GM10266 (cell line): ENCODE measurements at regions not wholly inside any gene's neighbourhood (a gene's known extent, or its start where the extent isn't known, plus 50 kb on each side); places are given as distances from the start of the nearest gene placed in this dataset.

Source experiments
- DNase-seq: peaks from one replicate; pipeline ENCODE4 v3.0.0; 2012; ENCODE audit errors: extremely low spot score
- TF ChIP-seq, protein P1 (sequence below): IDR thresholded peaks from 2 replicates; pipeline ENCODE4 v1.5.1; 2012; ENCODE audit warnings: mild to moderate bottlenecking, low read depth; ENCODE audit not compliant: control insufficient read depth, insufficient read depth; ENCODE audit errors: missing control alignments

DNA sequence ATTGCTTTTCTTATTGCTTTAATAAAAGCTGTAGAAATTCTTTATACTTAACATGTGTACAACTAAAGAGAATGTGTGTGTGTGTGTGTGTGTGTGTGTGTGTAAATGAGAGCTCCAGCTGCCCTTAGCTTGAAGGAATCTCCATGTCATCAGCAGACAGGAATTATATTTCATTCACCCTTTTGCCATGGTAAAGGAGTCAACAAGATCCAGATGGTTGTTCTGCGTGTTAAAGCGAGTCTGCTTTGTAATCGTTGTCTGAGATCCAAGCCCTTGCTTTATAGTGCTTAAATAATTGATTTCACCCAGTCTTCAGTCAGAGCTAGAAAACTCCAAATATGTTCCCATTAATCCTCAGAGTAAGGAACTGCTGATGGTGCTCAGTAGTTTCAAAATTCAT, 285.5 kb downstream of the PDGFC start:
- no peak for DNase-seq
- TF ChIP-seq, protein P1, sequence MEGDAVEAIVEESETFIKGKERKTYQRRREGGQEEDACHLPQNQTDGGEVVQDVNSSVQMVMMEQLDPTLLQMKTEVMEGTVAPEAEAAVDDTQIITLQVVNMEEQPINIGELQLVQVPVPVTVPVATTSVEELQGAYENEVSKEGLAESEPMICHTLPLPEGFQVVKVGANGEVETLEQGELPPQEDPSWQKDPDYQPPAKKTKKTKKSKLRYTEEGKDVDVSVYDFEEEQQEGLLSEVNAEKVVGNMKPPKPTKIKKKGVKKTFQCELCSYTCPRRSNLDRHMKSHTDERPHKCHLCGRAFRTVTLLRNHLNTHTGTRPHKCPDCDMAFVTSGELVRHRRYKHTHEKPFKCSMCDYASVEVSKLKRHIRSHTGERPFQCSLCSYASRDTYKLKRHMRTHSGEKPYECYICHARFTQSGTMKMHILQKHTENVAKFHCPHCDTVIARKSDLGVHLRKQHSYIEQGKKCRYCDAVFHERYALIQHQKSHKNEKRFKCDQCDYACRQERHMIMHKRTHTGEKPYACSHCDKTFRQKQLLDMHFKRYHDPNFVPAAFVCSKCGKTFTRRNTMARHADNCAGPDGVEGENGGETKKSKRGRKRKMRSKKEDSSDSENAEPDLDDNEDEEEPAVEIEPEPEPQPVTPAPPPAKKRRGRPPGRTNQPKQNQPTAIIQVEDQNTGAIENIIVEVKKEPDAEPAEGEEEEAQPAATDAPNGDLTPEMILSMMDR, result no peak

DNA sequence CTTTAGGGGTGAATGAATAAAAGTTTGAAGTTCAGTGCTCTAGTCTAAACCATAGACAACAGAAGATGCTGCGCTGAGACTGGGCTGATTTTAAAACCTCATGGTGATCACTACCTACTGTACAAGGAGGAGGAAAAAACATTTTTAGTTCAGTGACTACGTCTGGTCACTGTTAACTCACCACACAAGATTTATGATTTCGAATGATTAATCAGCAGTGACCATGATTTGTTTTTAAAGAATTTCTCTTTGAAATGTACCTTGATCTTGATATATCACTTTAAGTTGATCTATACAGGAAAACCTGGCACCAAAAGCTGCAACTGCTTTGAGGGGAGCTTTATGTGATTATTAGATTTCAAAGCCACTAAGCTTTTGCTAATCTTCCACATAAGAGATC, 286.3 kb downstream of the PDGFC start:
- TF ChIP-seq, protein P1, result no peak
- DNase-seq, result no peak

DNA sequence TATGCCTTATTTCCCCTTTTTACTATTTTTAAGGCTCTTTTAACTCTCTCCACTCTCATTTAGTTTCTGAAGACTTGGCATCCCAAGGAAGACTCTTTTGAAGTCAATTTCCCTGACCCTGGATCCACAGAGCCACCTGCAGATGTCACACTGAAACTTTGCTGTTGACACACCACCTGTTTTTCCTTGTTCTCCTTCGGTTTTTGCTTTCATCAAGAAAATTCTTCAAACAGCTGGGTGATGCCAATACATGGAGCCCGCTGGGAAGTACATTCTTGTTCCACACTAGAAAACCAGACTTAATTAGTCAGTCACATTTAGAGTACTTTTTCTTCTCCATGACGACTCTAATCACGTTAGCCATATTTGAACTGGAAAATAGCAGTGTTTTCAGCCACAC, 293.9 kb downstream of the PDGFC start:
- no peak for DNase-seq
- TF ChIP-seq, protein P1, result no peak

DNA sequence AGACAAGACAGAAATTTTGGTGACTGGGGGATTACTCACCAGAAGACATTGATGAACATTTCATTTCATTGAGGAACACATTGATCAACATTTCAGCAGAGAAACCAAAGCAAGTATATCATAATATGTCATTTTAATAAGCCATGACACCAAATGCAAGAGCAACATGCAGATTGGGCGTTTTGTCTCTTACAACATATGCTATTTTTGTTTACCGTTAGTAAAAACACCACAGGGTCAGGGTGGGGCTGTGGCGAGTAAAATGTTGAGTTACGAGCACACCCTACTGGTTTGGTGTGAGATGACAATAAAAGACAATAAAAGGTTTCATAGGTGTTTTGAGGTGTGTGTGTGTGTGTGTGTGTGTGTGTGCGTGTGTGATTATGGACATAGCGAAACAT, 294.5 kb downstream of the PDGFC start:
- TF ChIP-seq, protein P1, result peak; percentile 28
- DNase-seq, result no peak

DNA sequence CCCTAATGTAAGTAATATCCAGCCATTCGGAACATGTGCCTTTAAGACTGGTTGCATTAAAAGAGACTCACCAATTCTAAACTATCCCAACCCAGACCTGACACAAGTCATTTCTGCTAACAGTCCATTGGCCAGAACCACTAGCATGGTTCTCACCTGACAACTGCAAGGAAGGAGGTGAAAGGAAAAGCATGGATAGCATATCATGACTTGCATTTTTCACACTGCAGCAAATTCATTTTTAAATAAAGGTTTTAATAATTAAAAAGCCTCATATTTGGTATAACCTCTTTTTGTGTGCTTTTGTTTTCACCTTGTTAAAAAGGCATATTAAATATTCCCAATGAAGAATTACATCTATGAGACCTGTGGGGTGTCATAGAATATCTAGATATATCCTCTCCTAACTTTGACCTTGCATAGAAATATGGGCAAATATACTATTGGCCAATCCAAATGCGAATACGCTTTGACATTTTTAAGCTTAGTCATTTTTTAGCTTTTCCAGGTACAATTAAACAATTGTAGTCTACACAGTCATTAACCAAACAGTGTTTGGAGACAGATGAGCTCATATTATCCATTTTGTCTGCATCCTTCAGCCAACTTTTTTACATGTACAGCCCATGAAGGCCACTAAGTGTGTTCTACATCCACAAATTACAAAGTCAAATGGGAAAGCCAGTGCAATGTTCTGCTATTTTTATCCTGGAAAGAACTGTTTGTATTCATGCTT, 295.3 kb downstream of the PDGFC start:
- TF ChIP-seq, protein P1, result no peak
- no peak for DNase-seq

DNA sequence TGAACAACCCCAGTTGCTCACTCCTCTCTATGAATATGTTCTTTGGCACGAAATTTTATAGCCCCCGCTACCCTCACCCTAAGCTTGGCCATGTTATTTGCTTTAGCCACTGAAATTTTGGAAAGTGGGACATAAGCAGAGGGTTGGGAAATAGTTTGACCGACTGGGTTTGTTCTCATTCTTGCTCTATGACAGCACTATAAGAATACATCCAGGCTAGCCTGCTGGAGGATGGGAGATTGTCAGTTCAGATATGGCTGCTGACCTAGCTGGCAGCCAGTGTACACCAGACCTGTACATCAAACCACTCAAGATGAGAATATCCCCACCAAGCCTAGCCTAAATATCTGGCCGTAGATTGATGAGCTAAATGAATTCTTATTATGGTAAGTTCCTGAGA, 298.1 kb downstream of the PDGFC start:
- no peak for DNase-seq
- TF ChIP-seq, protein P1, result no peak

DNA sequence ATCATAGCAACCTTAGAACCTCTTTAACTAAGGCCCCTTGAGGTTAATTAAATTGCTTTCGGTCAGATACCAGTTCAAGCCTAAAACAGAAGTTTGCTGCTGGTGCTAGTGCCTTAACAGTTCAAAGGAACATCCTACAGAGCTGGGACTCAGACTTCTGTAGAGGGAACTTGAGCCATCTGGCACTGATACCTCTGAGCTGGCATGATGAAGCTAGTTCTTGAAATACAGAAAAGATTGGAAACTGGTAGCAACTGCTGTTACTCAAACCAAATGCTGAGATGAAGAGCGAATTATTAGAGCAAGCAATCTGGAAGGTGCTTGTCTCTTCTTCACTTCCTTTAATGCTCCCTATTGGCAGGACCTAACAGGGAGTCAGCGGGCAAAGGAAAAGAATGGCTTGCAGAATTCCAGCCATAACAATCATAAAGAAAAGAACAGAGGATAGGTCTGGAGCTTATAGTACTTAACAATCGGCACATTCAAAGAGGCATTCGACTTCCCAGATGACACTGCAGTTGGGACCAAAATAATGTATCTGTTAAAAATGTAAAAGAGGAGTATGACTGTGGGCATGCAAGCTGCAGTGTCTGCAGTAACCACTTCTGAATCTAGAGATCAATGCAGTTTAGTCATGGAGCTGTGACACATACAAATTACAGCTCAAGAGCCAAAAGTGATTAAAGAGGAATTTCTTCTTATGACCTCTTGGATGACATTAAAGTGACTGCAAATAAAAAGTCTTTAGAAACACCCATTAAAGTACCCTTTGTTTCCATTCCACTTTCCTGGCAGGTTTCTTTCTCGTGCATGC, 298.9 kb downstream of the PDGFC start:
- TF ChIP-seq, protein P1, result no peak
- DNase-seq, result no peak
